ENCODE measurements at regions not wholly inside any gene's neighbourhood (a gene's known extent, or its start where the extent isn't known, plus 50 kb on each side); places are given as distances from the start of the nearest gene placed in this dataset.

GRCh38 chr2:194004590-194005206, 1652.3 kb upstream of the SLC39A10 start:
- no peaks in the 10 kb centered on the region for H3K27me3 Mint-ChIP-seq
- no peak overlapping the region for H3K27ac Mint-ChIP-seq
- intact Hi-C loops (cut with micrococcal nuclease), result no loop called here
- ChIA-PET POLR2A (no interaction called here), CTCF (no interaction called here)
- H3K9me3 Mint-ChIP-seq, result peaks cover 15% of the 10 kb centered on the region
- no peak for DNase-seq
- H3K4me3 Mint-ChIP-seq, result no peak overlapping the region
- no peaks in the 10 kb centered on the region for H3K36me3 Mint-ChIP-seq
- H3K4me1 Mint-ChIP-seq (ENCODE audit: low read depth), result no peaks in the 10 kb centered on the region

GRCh38 chr2:194003911-194004310, 1653.1 kb upstream of the SLC39A10 start:
- CTCF ChIA-PET, result no interaction called here
- Mint-ChIP-seq H3K36me3 (no peaks in the 10 kb centered on the region), H3K27me3 (no peaks in the 10 kb centered on the region), H3K4me1 (ENCODE audit: low read depth) (no peaks in the 10 kb centered on the region), H3K4me3 (no peak overlapping the region), H3K9me3 (peaks cover 8% of the 10 kb centered on the region), H3K27ac (no peak overlapping the region)
- no peak for DNase-seq
- POLR2A ChIA-PET, result no interaction called here
- intact Hi-C loops (cut with micrococcal nuclease), result no loop called here

GRCh38 chr2:194002699-194003368, 1654.2 kb upstream of the SLC39A10 start:
- H3K36me3 Mint-ChIP-seq, result no peaks in the 10 kb centered on the region
- no peaks in the 10 kb centered on the region for H3K4me1 Mint-ChIP-seq (ENCODE audit: low read depth)
- ChIA-PET POLR2A (no interaction called here), CTCF (no interaction called here)
- intact Hi-C loops (cut with micrococcal nuclease), result no loop called here
- no peak overlapping the region for H3K4me3 Mint-ChIP-seq
- no peaks in the 10 kb centered on the region for H3K27me3 Mint-ChIP-seq
- H3K27ac Mint-ChIP-seq, result no peak overlapping the region
- peaks cover 4% of the 10 kb centered on the region for H3K9me3 Mint-ChIP-seq
- DNase-seq, result no peak

GRCh38 chr2:193990868-193991267, 1666.2 kb upstream of the SLC39A10 start:
- no peaks in the 10 kb centered on the region for H3K27me3 Mint-ChIP-seq
- H3K4me1 Mint-ChIP-seq (ENCODE audit: low read depth), result no peaks in the 10 kb centered on the region
- H3K4me3 Mint-ChIP-seq, result no peak overlapping the region
- ChIA-PET CTCF (no interaction called here), POLR2A (no interaction called here)
- H3K9me3 Mint-ChIP-seq, result no peaks in the 10 kb centered on the region
- intact Hi-C loops (cut with micrococcal nuclease), result no loop called here
- no peaks in the 10 kb centered on the region for H3K36me3 Mint-ChIP-seq
- no peak overlapping the region for H3K27ac Mint-ChIP-seq
- no peak for DNase-seq

- ChIA-PET POLR2A (no interaction called here), CTCF (no interaction called here)
- H3K27ac Mint-ChIP-seq, result no peak overlapping the region
- H3K36me3 Mint-ChIP-seq, result no peaks in the 10 kb centered on the region
- no peak overlapping the region for H3K4me3 Mint-ChIP-seq
- intact Hi-C loops (cut with micrococcal nuclease), result no loop called here
- H3K27me3 Mint-ChIP-seq, result no peaks in the 10 kb centered on the region
- H3K4me1 Mint-ChIP-seq (ENCODE audit: low read depth), result no peaks in the 10 kb centered on the region
- H3K9me3 Mint-ChIP-seq, result no peaks in the 10 kb centered on the region
- no peak for DNase-seq
Measured at GRCh38 chr2:193989645-193990044, 1667.4 kb upstream of the SLC39A10 start.

GRCh38 chr2:193988784-193989183, 1668.2 kb upstream of the SLC39A10 start:
- no peaks in the 10 kb centered on the region for H3K4me1 Mint-ChIP-seq (ENCODE audit: low read depth)
- DNase-seq, result no peak
- H3K4me3 Mint-ChIP-seq, result no peak overlapping the region
- H3K27me3 Mint-ChIP-seq, result no peaks in the 10 kb centered on the region
- intact Hi-C loops (cut with micrococcal nuclease), result no loop called here
- CTCF ChIA-PET, result no interaction called here
- H3K9me3 Mint-ChIP-seq, result no peaks in the 10 kb centered on the region
- H3K36me3 Mint-ChIP-seq, result no peaks in the 10 kb centered on the region
- no peak overlapping the region for H3K27ac Mint-ChIP-seq
- POLR2A ChIA-PET, result no interaction called here

GRCh38 chr2:193985272-193985671, 1671.8 kb upstream of the SLC39A10 start:
- no peak for DNase-seq
- Mint-ChIP-seq H3K4me1 (ENCODE audit: low read depth) (no peaks in the 10 kb centered on the region), H3K4me3 (no peak overlapping the region), H3K36me3 (no peaks in the 10 kb centered on the region), H3K27ac (no peak overlapping the region), H3K27me3 (no peaks in the 10 kb centered on the region), H3K9me3 (no peaks in the 10 kb centered on the region)
- intact Hi-C loops (cut with micrococcal nuclease), result no loop called here
- CTCF ChIA-PET, result no interaction called here
- POLR2A ChIA-PET, result no interaction called here

- DNase-seq, result no peak
- H3K9me3 Mint-ChIP-seq, result peaks cover 11% of the 10 kb centered on the region
- H3K27me3 Mint-ChIP-seq, result no peaks in the 10 kb centered on the region
- ChIA-PET POLR2A (no interaction called here), CTCF (no interaction called here)
- no peak overlapping the region for H3K27ac Mint-ChIP-seq
- H3K4me1 Mint-ChIP-seq (ENCODE audit: low read depth), result no peaks in the 10 kb centered on the region
- intact Hi-C loops (cut with micrococcal nuclease), result no loop called here
- H3K4me3 Mint-ChIP-seq, result no peak overlapping the region
- no peaks in the 10 kb centered on the region for H3K36me3 Mint-ChIP-seq
Measured at GRCh38 chr2:193980599-193980998, 1676.4 kb upstream of the SLC39A10 start.

GRCh38 chr2:193973781-193974180, 1683.2 kb upstream of the SLC39A10 start:
- Mint-ChIP-seq H3K27me3 (no peaks in the 10 kb centered on the region), H3K4me3 (no peak overlapping the region), H3K27ac (no peak overlapping the region), H3K36me3 (no peaks in the 10 kb centered on the region), H3K4me1 (ENCODE audit: low read depth) (no peaks in the 10 kb centered on the region), H3K9me3 (peaks cover 11% of the 10 kb centered on the region)
- intact Hi-C loops (cut with micrococcal nuclease), result no loop called here
- DNase-seq, result no peak
- ChIA-PET CTCF (no interaction called here), POLR2A (no interaction called here)

- no peak overlapping the region for H3K4me3 Mint-ChIP-seq
- no peak for DNase-seq
- no peaks in the 10 kb centered on the region for H3K27me3 Mint-ChIP-seq
- POLR2A ChIA-PET, result no interaction called here
- intact Hi-C loops (cut with micrococcal nuclease), result no loop called here
- H3K36me3 Mint-ChIP-seq, result no peaks in the 10 kb centered on the region
- no peaks in the 10 kb centered on the region for H3K4me1 Mint-ChIP-seq (ENCODE audit: low read depth)
- CTCF ChIA-PET, result no interaction called here
- no peak overlapping the region for H3K27ac Mint-ChIP-seq
- H3K9me3 Mint-ChIP-seq, result no peaks in the 10 kb centered on the region
Measured at GRCh38 chr2:193966590-193966989, 1690.4 kb upstream of the SLC39A10 start.

GRCh38 chr2:193965263-193965662, 1691.8 kb upstream of the SLC39A10 start:
- H3K27me3 Mint-ChIP-seq, result no peaks in the 10 kb centered on the region
- no peaks in the 10 kb centered on the region for H3K9me3 Mint-ChIP-seq
- CTCF ChIA-PET, result no interaction called here
- H3K27ac Mint-ChIP-seq, result no peak overlapping the region
- intact Hi-C loops (cut with micrococcal nuclease), result no loop called here
- no peaks in the 10 kb centered on the region for H3K36me3 Mint-ChIP-seq
- no peak overlapping the region for H3K4me3 Mint-ChIP-seq
- DNase-seq, result no peak
- H3K4me1 Mint-ChIP-seq (ENCODE audit: low read depth), result no peaks in the 10 kb centered on the region
- POLR2A ChIA-PET, result no interaction called here

GRCh38 chr2:193963472-193964119, 1693.4 kb upstream of the SLC39A10 start:
- DNase-seq, result no peak

GRCh38 chr2:193946806-193947205, 1710.2 kb upstream of the SLC39A10 start:
- Mint-ChIP-seq H3K9me3 (no peaks in the 10 kb centered on the region), H3K27ac (no peak overlapping the region), H3K36me3 (no peaks in the 10 kb centered on the region), H3K27me3 (no peaks in the 10 kb centered on the region), H3K4me1 (ENCODE audit: low read depth) (no peaks in the 10 kb centered on the region), H3K4me3 (no peak overlapping the region)
- intact Hi-C loops (cut with micrococcal nuclease), result no loop called here
- ChIA-PET POLR2A (no interaction called here), CTCF (no interaction called here)
- DNase-seq, result no peak

More at GRCh38 chr2:193963472-193964119, 1693.4 kb upstream of the SLC39A10 start:
- ChIA-PET POLR2A (no interaction called here), CTCF (no interaction called here)
- no peak overlapping the region for H3K27ac Mint-ChIP-seq
- H3K27me3 Mint-ChIP-seq, result no peaks in the 10 kb centered on the region
- intact Hi-C loops (cut with micrococcal nuclease), result no loop called here
- no peaks in the 10 kb centered on the region for H3K9me3 Mint-ChIP-seq
- H3K4me3 Mint-ChIP-seq, result no peak overlapping the region
- no peaks in the 10 kb centered on the region for H3K36me3 Mint-ChIP-seq
- H3K4me1 Mint-ChIP-seq (ENCODE audit: low read depth), result no peaks in the 10 kb centered on the region

Measured in activated CD4-positive, alpha-beta memory T cell treated with anti-CD3 and anti-CD28 coated beads for 36 hours (primary cell).